Kidney epithelial cell (primary cell): ENCODE measurements at regions not wholly inside any gene's neighbourhood (a gene's known extent, or its start where the extent isn't known, plus 50 kb on each side); places are given as distances from the start of the nearest gene placed in this dataset.
"Not testable (repeated sequence)": the region's sequence is repeated elsewhere in the genome, so short reads cannot be mapped to it uniquely, and the experiment has no call there.

ENCODE experiments used
- DNase-seq: peaks from one replicate; pipeline ENCODE4 v3.0.0-alpha.2; 2010; ENCODE audit warnings: low read depth
- H3K27me3 ChIP-seq: 2 replicates; pipeline ENCODE4 v1.6.0; 2011; ENCODE audit warnings: low read length; ENCODE audit not compliant: control insufficient read depth, insufficient read depth
- H3K36me3 ChIP-seq: 2 replicates; pipeline ENCODE4 v1.5.1; 2011; ENCODE audit warnings: low read length; ENCODE audit not compliant: control insufficient read depth, insufficient read depth
- H3K4me3 ChIP-seq: 2 replicates; pipeline ENCODE4 v1.5.1; 2011; ENCODE audit warnings: low read depth, mild to moderate bottlenecking, control low read depth, low read length
- CTCF ChIP-seq: IDR thresholded peaks from 2 replicates; pipeline ENCODE4 v1.5.1; 2011; ENCODE audit warnings: mild to moderate bottlenecking, moderate library complexity, low read length, control low read depth, inconsistent platforms; ENCODE audit not compliant: insufficient read depth, poor library complexity, severe bottlenecking

GRCh38 chr6:115750946-115751345 is 309.7 kb downstream of the FRK start:
- Histone ChIP-seq H3K27me3 (no peaks in the 10 kb centered on the region), H3K4me3 (no peak overlapping the region), H3K36me3 (no peaks in the 10 kb centered on the region)
- TF ChIP-seq CTCF, result no peak
- no peak for DNase-seq

DNA sequence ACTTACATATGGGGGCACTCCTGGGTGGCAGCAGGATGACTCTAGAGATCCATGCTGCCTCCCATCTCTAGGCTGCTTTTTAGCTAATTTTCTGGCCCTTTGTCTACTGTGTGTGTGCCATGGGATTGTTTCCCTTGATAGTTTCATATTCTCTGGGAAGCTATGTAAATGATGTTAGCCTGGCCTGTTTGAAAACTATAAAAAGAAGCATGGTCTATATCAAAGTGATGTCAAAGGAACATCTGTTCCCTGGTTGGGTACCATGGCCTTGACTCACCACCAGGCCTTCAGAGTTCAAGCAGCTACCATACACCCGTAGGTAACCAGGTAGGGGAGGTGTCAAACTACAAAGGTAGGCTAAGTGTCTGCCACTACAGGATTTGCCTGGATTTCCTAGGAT is 310.4 kb downstream of the FRK start:
- Histone ChIP-seq H3K36me3 (no peaks in the 10 kb centered on the region), H3K4me3 (no peak overlapping the region), H3K27me3 (no peaks in the 10 kb centered on the region)
- no peak for TF ChIP-seq CTCF
- DNase-seq, result no peak

GRCh38 chr6:115747719-115748118 is 313.0 kb downstream of the FRK start:
- H3K27me3 ChIP-seq, result no peaks in the 10 kb centered on the region
- no peak for TF ChIP-seq CTCF
- DNase-seq, result no peak
- H3K4me3 ChIP-seq, result no peak overlapping the region
- no peaks in the 10 kb centered on the region for H3K36me3 ChIP-seq

DNA sequence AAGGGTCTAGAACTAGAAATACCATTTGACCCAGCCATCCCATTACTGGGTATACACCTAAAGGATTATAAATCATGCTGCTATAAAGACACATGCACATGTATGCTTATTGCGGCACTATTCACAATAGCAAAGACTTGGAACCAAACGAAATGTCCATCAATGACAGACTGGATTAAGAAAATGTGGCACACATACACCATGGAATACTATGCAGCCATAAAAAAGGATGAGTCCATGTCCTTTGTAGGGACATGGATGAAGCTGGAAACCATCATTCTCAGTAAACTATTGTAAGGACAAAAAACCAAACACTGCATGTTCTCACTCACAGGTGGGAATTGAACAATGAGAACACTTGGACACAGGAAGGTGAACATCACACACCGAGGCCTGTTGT is 314.1 kb downstream of the FRK start:
- not testable (repeated sequence) for H3K4me3 ChIP-seq, H3K27me3 ChIP-seq, DNase-seq, H3K36me3 ChIP-seq

DNA sequence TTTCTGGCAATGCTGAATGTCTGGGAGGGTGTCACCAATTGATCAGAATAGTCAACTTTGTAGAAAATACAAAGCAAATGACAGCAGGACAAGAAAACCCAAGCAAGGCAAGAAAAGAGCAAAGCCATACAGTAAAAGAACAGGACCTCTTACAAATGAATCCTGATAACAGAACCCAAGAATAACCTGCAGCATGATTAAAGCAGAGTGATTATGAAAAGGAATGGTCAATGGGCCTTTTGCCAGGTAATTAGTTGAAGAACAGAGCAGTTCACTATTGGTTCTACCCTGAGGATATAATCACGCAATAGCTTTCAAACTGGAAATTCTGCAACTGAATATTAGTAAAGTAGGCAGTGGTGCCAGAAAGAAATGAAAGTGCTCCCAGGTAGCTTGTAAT is 319.8 kb downstream of the FRK start:
- Histone ChIP-seq H3K36me3 (no peaks in the 10 kb centered on the region), H3K27me3 (no peaks in the 10 kb centered on the region), H3K4me3 (no peak overlapping the region)
- TF ChIP-seq CTCF, result no peak
- DNase-seq, result no peak

DNA sequence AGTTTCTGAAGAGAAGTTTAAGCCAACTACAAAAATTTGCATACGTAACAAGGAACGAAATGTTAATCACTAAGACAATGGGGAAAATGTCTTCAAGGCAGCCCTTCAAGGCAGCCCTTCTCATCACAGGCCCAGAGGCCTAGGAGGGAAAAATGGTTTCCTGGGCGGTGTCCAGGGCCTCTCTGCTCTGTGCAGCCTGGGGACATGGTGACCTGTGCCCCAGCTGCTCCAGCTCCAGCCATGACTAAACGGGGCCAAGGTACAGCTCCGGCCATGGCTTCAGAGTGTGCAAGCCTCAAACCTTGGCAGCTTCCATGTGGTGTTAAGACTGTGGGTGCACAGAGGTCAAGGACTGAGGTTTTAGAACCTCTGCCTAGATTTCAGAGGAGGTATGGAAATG is 325.1 kb downstream of the FRK start:
- no peak for DNase-seq
- Histone ChIP-seq H3K4me3 (no peak overlapping the region), H3K27me3 (no peaks in the 10 kb centered on the region), H3K36me3 (no peaks in the 10 kb centered on the region)
- TF ChIP-seq CTCF, result no peak
